Activated naive CD8-positive, alpha-beta T cell treated with anti-CD3 and anti-CD28 coated beads, Interleukin-2, amount 10 ng/mL, durations not matched to agents 7 days and 5 days (primary cell): ENCODE measurements at regions not wholly inside any gene's neighbourhood (a gene's known extent, or its start where the extent isn't known, plus 50 kb on each side); places are given as distances from the start of the nearest gene placed in this dataset.
"Not testable (repeated sequence)": the region's sequence is repeated elsewhere in the genome, so short reads cannot be mapped to it uniquely, and the experiment has no call there.

Experiments used
- ATAC-seq: fragments of 150-1000 bp; cut with Tn5 transposase; one replicate; pipeline ENCODE4 v1.10.0; 2021; ENCODE audit warnings: low read depth, moderate library complexity
- POLR2A ChIA-PET: fragments of 350-600 bp; sonication (Branson Sonifier 250); formaldehyde crosslinking; loops from one replicate; lab custom pipeline; 2021; ENCODE audit warnings: antibody characterized with exemption; lab: Charles Lee
- DNase-seq: peaks from one replicate; pipeline ENCODE4 v3.0.0; 2021
- H3K27ac Mint-ChIP-seq: one replicate; pipeline ENCODE4 v1.8.0; 2022; ENCODE audit warnings: mild to moderate bottlenecking, mixed read lengths
- H3K27me3 Mint-ChIP-seq: one replicate; pipeline ENCODE4 v1.8.0; 2022; ENCODE audit warnings: mild to moderate bottlenecking, moderate library complexity, mixed read lengths
- H3K36me3 Mint-ChIP-seq: one replicate; pipeline ENCODE4 v1.8.0; 2021; ENCODE audit warnings: mild to moderate bottlenecking, mixed read lengths
- H3K4me1 Mint-ChIP-seq: one replicate; pipeline ENCODE4 v1.8.0; 2021; ENCODE audit warnings: mixed read lengths
- H3K4me3 Mint-ChIP-seq: one replicate; pipeline ENCODE4 v1.8.0; 2022; ENCODE audit warnings: mild to moderate bottlenecking, moderate library complexity, mixed read lengths
- H3K9me3 Mint-ChIP-seq: one replicate; pipeline ENCODE4 v1.8.0; 2021; ENCODE audit warnings: mixed read lengths

DNA sequence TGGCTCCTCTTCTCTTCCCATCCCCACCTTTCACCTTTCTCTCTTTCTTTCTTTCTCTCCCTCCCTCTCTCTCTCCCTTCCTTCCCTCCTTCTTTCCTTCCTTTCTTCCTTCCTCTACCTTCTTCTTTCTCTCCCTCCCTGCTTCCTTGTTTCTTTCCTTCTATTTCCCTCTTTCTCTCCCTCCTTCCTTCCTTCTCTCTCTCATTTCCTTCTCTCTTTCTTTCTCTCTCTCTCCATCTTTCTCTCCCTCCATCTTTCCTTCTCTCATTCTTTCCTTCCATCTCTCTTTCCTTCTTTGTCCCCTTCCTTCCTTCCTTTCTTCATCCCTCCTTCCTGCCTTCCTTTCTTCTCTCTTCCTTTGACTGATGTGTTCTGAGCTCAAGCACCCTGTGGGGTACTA lies 1467.0 kb upstream of the DEFB115 start:
- no peaks in the 10 kb centered on the region for H3K36me3 Mint-ChIP-seq
- peaks cover 30% of the 10 kb centered on the region for H3K9me3 Mint-ChIP-seq
- no peaks in the 10 kb centered on the region for H3K27me3 Mint-ChIP-seq
- ATAC-seq (no peak), DNase-seq (no peak)
- no peak overlapping the region for H3K4me3 Mint-ChIP-seq
- POLR2A ChIA-PET = no interaction called here
- no peaks in the 10 kb centered on the region for H3K4me1 Mint-ChIP-seq
- H3K27ac Mint-ChIP-seq = no peak overlapping the region

DNA sequence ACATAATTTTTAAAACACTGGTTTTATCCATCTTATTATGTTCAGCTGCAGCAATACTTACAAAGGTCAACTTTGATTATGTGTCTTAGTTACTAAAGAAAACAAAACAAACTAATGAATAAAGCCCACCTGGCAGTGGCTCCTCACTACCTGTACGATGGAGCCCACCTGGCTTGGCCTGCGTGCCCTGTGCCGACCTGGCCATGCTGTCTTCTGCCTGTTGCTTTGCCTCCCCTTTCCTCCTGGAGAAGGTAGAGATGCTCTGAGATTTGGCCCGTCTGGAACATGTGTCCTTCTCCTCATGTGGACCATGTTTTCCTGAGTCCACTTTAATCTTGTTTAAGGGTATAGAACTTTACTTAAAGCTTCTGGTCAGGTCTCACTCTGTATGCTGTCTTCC lies 1426.0 kb upstream of the DEFB115 start:
- H3K27ac Mint-ChIP-seq = not testable (repeated sequence)

DNA sequence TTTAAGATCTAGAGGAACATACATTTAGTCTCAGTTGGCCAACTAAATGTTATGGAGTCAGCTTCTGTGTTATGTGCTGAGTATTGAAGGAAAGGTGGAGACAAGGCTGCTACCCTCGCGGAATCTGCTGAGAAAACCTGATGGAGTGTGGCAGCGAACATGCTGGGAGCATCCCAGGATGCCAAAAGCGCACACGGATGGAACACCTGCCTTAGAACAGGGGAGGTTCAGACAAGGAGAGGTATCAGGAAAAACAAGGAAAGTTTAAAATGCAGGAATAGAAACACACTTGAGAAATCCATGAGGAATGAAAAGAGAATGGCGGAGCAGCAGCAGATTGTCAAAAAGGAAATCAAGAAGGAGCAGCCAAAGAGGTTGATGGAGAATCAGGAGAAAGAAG lies 1389.5 kb upstream of the DEFB115 start:
- H3K27ac Mint-ChIP-seq, H3K4me1 Mint-ChIP-seq, H3K9me3 Mint-ChIP-seq, H3K4me3 Mint-ChIP-seq, POLR2A ChIA-PET, H3K27me3 Mint-ChIP-seq, ATAC-seq, H3K36me3 Mint-ChIP-seq, DNase-seq: not testable (repeated sequence)

More for the DNA sequence above, 1426.0 kb upstream of the DEFB115 start:
- peaks cover 13% of the 10 kb centered on the region for H3K9me3 Mint-ChIP-seq
- H3K36me3 Mint-ChIP-seq, H3K4me1 Mint-ChIP-seq, POLR2A ChIA-PET, ATAC-seq, H3K4me3 Mint-ChIP-seq, DNase-seq, H3K27me3 Mint-ChIP-seq: not testable (repeated sequence)

GRCh38 chr20:29868688-29869087 lies 1388.8 kb upstream of the DEFB115 start:
- H3K27me3 Mint-ChIP-seq, DNase-seq, ATAC-seq, H3K36me3 Mint-ChIP-seq, H3K4me1 Mint-ChIP-seq, POLR2A ChIA-PET, H3K9me3 Mint-ChIP-seq, H3K4me3 Mint-ChIP-seq, H3K27ac Mint-ChIP-seq: not testable (repeated sequence)

DNA sequence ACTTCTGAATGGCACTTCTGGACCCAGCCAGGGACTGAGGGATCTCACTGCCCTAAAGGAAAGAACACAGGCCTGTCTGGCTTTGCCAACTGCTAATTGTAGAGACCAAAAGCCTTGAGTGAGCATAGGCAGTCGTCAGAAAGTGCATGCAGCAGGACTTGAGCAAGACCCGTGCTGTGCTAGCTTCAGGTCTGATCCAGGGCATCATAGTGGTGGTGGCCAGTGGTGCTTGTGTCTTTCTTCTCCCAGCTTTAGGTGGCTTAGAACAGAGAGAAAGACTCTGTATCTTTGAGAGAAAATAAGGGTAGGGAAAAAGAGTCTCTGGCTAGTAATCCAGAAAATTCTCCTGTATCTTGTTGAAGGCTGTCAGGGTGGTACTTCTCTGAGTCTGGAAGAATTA lies 1385.6 kb upstream of the DEFB115 start:
- H3K4me3 Mint-ChIP-seq, H3K4me1 Mint-ChIP-seq, H3K27me3 Mint-ChIP-seq, DNase-seq, POLR2A ChIA-PET, H3K36me3 Mint-ChIP-seq, ATAC-seq, H3K27ac Mint-ChIP-seq: not testable (repeated sequence)
- peaks cover 16% of the 10 kb centered on the region for H3K9me3 Mint-ChIP-seq

DNA sequence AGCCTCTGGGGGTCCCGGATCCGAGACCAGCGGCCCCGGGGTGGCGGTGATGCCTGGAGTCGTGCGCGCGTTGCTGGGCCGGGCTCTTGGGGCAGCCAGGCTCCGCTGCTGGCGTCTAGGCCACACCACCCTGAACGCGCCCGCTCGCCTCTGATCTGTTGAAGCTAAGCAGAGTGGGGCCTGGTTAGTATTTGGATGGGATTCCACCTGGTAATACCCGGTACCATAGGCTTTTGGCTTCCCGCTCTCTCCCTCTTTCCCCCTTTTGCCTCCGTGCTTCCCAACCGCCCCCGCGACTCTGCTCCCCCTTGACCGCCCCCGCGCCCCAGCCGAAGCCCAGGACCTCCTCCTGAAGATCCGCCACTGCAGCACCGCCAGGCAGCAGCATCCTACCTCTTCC lies 1383.5 kb upstream of the DEFB115 start:
- ATAC-seq (no peak), DNase-seq (no peak)
- POLR2A ChIA-PET = no interaction called here
- H3K27me3 Mint-ChIP-seq = peaks cover 3% of the 10 kb centered on the region
- no peak overlapping the region for H3K27ac Mint-ChIP-seq
- H3K36me3 Mint-ChIP-seq = peaks cover 5% of the 10 kb centered on the region
- peaks cover 22% of the 10 kb centered on the region for H3K9me3 Mint-ChIP-seq
- H3K4me3 Mint-ChIP-seq = no peak overlapping the region
- H3K4me1 Mint-ChIP-seq = no peaks in the 10 kb centered on the region

GRCh38 chr20:29874476-29875202 lies 1382.8 kb upstream of the DEFB115 start:
- H3K9me3 Mint-ChIP-seq = peaks cover 24% of the 10 kb centered on the region
- no peaks in the 10 kb centered on the region for H3K4me1 Mint-ChIP-seq
- ATAC-seq (no peak), DNase-seq (no peak)
- POLR2A ChIA-PET = no interaction called here
- H3K4me3 Mint-ChIP-seq = no peak overlapping the region
- H3K27ac Mint-ChIP-seq = no peak overlapping the region
- H3K36me3 Mint-ChIP-seq = peaks cover 5% of the 10 kb centered on the region
- peaks cover 3% of the 10 kb centered on the region for H3K27me3 Mint-ChIP-seq

GRCh38 chr20:29875321-29876083 lies 1382.0 kb upstream of the DEFB115 start:
- POLR2A ChIA-PET, H3K4me3 Mint-ChIP-seq, H3K36me3 Mint-ChIP-seq, H3K4me1 Mint-ChIP-seq, H3K27me3 Mint-ChIP-seq, DNase-seq, ATAC-seq, H3K27ac Mint-ChIP-seq: not testable (repeated sequence)
- H3K9me3 Mint-ChIP-seq = peaks cover 24% of the 10 kb centered on the region

DNA sequence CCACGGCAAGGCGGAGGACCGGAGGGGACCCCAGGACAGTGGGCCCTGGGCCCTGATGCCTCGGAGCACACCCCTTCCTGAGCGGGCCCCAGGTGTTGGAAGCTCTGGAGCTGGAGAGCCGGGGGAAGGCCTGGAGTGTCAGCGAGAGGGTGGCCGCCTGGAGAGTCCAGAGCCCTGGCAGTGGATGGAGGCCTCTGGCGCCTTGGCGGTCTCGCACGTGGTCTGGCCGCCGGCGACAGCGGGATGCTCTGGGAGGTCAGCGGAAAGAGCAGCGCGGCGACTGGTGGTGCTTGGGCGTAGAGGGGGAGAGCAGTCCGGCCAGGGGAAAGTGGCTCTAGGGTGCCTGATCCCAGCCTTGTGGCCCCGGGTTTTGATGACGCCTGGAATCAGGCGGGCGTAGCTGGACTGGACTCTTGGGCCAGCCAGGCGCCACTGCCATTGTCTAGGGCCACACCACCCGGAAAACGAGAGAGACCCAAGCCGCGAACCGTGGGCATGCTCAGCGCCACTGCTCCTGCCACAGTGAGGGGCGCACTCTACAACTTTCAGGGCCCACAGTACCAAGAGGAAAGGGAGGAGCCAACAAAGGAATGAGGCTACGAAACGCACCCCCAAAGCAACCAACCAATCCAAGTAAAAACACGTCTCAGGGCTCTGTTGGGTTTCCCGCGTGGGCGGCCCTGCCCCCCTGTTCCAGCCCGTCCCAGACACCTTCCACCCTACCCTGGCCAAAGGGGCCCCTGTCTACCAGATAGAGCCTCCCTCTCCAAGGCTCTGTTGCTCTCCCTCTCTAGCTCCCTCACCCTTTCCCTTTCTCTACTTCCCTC lies 1381.2 kb upstream of the DEFB115 start:
- POLR2A ChIA-PET, H3K36me3 Mint-ChIP-seq, H3K4me1 Mint-ChIP-seq, DNase-seq, H3K27me3 Mint-ChIP-seq, H3K27ac Mint-ChIP-seq, ATAC-seq: not testable (repeated sequence)
- peaks cover 25% of the 10 kb centered on the region for H3K9me3 Mint-ChIP-seq
- H3K4me3 Mint-ChIP-seq = peak overlapping the region; percentile 12

- H3K36me3 Mint-ChIP-seq = peaks cover 5% of the 10 kb centered on the region
- peaks cover 3% of the 10 kb centered on the region for H3K27me3 Mint-ChIP-seq
- no peak for DNase-seq
- ATAC-seq = no peak
- H3K9me3 Mint-ChIP-seq = peaks cover 25% of the 10 kb centered on the region
- no peak overlapping the region for H3K27ac Mint-ChIP-seq
- POLR2A ChIA-PET = no interaction called here
- H3K4me1 Mint-ChIP-seq = no peaks in the 10 kb centered on the region
- H3K4me3 Mint-ChIP-seq = peak overlapping the region; percentile 12
These were observed 1380.6 kb upstream of the DEFB115 start for GRCh38 chr20:29876911-29877285.

DNA sequence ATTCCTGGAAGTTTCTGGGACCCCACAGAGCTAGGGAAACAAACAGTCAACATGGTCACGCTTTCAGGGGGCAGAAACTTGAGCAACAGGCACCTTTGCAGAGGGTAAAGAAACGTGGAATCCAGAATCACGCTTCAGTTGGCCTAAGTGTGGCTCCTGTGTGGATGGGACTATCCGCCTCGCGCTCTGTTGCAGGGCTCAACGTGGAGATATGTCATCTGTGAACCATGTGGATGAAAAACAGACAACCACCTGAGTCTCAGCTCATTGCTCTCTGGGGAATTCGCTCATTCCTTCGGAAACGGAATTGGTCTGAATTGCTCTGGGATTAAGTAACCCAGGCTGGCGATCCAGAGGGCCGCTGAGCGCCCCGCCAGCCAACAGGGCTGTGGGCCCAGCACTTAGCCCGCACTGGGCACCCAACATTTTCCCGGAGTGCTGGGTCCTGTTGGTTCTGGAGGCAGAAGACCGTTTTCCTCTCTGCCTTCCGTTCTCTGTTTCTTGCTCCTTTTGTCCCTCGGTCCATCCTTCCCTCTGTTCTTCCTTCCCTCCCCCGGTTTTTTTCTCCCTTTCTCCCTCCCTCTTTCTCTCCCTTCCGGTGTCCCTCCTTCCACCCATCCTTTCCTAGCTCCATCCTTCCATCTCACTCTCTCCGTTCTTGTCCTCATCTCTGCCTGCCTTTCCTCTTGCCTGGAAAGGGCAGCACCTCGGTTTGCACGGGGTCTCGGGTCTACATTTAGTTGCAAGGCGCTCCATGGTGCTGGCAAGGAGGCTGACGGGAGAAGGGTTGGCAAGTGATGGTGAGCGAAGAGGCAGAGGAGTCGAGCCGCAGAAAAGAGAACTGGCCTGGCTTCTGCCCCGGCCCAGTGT lies 1379.8 kb upstream of the DEFB115 start:
- ATAC-seq = not testable (repeated sequence)

GRCh38 chr20:29878281-29878741 lies 1379.2 kb upstream of the DEFB115 start:
- Mint-ChIP-seq H3K27me3 (peaks cover 2% of the 10 kb centered on the region), H3K4me3 (peak overlapping the region; percentile 52), H3K27ac (no peak overlapping the region), H3K9me3 (peaks cover 27% of the 10 kb centered on the region), H3K4me1 (no peaks in the 10 kb centered on the region), H3K36me3 (peaks cover 5% of the 10 kb centered on the region)
- ATAC-seq (peak; percentile 59), DNase-seq (no peak)
- POLR2A ChIA-PET = interaction anchor here (0.6 kb wide), 1 partner anchor 450 kb away, joined by 3 read pairs; no protein-coding TSS in a partner anchor

More for the DNA sequence above, 1379.8 kb upstream of the DEFB115 start:
- POLR2A ChIA-PET = interaction anchor here (0.6 kb wide), 1 partner anchor 451 kb away, joined by 3 read pairs; no protein-coding TSS in a partner anchor
- not testable (repeated sequence) for H3K27me3 Mint-ChIP-seq, DNase-seq, H3K36me3 Mint-ChIP-seq, H3K27ac Mint-ChIP-seq, H3K4me1 Mint-ChIP-seq
- Mint-ChIP-seq H3K9me3 (peaks cover 30% of the 10 kb centered on the region), H3K4me3 (peak overlapping the region; percentile 52)
